NK-92 treated with Interleukin-12 subunit alpha and Interleukin-12 subunit beta, amount 100 ng/mL, for 24 hours (cell line): ENCODE measurements at regions not wholly inside any gene's neighbourhood (a gene's known extent, or its start where the extent isn't known, plus 50 kb on each side); places are given as distances from the start of the nearest gene placed in this dataset.

Experiments used
- DNase-seq: peaks from one replicate; lab custom pipeline; 2025; lab: John Stamatoyannopoulos, UW

DNA sequence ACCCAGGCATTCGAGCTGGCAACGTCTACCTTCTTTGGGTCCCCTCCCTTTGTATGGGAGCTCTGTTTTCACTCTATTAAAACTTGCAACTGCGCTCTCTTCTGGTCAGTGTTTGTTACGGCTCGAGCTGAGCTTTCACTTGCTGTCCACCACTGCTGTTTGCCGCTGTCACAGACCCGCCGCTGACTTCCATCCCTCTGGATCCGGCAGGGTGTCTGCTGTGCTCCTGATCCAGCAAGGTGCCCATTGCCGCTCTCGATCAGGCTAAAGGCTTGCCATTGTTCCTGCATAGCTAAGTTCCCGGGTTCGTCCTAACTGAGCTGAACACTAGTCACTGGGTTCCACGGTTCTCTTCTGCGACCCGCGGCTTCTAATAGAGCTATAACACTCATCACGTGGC lies 183.5 kb upstream of the GALNTL6 start:
- DNase-seq = no peak

DNA sequence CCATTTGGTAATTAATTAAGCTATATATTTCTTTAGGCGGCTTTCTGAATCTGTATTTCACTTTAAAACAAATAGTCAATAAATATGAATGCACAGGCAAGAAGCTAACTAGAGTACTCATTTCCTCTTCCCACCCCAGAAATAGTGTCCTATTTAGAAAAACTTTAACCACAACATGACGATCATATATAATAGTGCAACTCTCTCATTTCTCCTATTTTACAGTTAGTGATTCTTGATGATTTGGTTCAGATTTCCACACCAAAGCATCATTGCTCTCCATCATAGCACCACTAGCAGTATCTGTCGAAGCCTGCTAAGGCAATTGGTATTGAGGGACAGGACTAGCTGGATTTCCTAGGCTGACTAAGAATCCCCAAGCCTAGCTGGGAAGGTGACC lies 184.0 kb upstream of the GALNTL6 start:
- DNase-seq = no peak

DNA sequence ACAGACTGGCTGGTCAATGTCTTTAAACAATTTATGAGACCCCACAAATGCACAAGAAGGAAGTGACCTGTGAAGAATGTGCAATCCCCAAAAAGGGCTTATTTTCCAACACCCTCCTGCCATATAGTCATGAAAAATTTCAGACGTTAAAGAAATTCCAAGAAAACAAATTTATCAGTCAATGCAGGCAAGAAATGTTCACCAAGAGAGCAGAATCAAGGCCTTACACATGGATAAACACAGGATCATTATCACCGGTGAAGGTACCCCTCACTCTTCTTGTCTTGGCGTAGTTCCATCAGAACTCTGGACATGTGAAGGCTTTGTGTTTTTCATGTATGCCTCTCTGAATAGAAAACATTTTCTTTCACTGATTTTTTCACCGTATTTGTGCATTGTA lies 186.7 kb upstream of the GALNTL6 start:
- no peak for DNase-seq

DNA sequence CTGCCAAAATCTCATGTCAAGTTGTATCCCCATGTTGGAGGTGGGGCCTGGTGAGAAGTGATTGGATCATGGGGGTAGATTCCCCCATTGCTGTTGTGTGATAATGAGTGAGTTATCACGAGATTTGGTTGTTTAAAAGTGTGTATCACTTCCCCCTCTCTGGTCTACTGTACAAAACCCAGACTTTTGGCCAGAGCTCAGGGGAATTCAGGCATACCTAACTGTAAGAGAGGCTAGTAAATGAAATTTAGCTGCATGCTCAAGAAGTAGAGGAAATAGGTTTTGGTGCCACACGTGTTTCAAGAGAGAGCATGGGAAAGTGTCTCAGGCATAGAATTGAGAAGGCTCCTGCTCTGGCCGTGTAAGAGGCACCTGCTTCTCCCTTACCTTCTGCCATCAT lies 190.5 kb upstream of the GALNTL6 start:
- DNase-seq = no peak

DNA sequence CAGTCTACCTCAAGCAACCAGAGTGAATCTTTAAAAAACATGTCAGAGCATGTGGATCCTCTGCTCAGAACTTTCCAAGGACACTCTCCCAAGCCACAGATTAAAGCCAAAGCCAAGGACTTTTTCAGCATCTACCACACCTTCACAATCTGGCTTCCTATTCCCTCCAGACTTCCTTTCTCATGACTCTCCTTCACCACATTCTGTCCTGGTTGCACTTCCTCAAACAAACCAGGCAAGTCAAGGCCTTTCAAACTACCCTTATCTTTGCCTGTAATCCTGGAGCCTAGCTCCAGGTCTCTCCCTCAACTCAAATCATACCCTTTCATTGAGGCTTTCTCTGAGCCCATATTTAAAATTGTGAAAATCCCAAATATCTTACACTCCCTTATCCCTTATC lies 191.6 kb upstream of the GALNTL6 start:
- no peak for DNase-seq

DNA sequence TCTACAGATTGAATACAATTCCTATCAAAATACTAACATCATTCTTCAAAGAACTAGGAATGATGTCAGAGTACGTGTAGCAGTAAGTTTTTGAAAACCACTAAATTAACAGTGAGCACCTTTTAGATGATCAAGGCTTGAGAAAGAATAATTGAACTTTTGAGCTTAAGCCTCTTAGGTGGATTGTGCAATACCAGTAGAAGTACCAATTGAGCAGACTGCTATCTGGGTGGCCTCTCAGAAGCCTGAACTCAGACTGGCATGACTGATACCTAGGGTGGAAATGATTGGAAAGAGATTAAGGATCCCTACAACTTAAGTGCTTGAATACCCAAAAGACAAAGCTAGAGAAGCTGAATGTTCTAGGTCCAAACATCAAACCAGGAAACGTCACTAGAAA lies 200.3 kb upstream of the GALNTL6 start:
- no peak for DNase-seq

DNA sequence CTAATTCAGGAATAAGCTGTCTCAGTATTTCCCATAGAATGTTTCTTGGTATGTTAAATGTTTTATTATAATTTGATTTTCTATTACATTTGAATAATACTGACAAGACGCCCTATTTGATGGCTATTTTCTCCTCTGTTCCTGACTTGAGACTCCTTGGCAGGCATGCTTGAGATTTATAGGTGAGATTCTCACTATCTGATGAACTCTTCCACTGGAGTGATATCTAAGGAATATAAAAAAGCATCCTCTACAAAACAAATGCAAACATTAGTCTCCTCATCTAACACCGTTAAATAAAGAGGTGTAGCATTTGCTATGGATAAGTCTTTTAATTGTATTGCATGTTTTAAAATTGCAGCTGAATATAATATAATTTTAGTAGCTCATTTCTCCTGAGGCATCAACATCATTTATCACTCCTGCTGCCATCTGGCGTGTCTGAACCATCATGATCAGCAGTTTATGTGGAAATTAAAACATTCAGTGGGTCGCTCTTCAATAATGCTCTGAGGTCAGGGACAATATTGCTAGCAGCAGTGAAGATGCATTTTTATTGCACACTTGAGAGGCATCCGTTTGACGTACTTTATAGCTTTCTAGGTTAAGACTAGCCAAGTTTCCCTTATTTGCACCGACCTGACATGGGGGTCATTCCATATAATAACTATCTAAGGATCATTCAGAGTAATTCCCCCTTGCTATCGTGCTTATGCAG lies 210.4 kb upstream of the GALNTL6 start:
- DNase-seq = no peak

DNA sequence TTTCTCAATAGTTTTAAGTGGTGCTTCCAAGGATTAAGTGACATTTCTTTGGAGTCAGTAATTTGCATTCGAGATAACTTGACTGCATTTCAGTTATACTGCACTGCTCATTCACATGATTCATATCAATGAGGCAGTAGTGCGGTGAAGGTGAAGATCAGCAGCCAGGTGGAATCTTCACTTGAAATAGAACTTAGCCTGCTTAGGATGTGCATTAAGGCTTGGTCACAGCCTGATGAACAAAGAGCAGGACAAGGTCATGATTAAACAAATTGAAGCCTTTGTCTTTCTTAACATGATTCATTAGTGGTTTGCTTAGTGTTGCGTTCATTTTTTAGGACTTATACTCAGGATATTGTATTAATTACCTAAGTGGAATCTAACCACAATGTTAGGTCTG lies 212.1 kb upstream of the GALNTL6 start:
- DNase-seq = no peak

DNA sequence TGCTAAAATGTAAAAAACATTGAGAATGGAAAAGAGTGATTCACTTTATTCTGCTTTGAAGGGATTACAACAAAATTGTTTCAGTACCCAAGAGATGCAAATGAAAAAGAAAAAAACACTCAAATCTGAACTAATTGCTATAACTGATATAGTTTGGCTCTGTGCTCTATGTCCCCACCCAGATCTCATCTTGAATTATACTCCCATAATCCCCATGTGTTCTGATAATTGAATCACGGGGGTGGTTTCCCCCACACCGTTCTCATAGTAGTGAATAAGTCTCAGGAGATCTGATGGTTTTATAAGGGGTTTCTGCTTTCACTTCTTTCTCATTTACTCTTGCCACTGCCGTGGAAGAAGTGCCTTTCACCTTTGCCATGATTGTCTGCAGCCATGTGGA lies 213.6 kb upstream of the GALNTL6 start:
- no peak for DNase-seq

DNA sequence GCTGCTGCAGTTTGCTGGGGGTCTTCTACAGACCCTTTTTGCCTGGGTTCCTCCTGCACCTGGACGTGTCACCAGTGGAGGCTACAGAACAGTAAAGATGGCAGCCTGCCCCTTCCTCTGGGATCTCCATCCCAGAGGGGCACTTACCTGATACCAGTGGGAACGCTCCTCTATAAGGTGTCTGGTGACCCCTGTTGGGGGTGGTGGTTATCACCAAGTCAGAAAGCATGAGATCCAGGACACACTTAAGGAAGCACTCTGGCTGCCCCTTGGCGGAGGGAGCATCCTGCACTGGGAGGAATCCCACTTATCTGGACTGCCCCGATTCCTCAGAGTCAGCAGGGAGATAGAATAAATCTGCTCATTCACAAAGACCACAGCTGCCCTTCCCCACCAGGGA lies 218.9 kb upstream of the GALNTL6 start:
- no peak for DNase-seq

DNA sequence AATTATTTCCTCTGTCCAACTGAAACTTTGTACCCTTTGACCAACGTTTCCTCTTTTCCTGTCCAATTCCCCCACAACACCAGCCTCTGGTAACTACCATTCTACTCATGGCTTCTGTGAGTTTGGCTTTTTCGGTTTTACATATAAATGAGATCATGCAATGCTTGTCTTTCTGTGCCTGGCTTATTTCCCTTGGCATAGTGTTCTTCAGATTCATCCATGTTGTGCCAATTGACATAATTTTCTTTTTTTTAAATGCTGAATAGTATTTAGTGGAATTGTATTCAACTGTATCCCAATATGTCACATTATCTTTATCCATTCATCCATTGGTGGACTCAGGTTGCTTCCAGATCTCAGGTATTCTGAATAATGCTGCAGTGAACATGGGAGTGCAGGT lies 222.5 kb upstream of the GALNTL6 start:
- DNase-seq = no peak

DNA sequence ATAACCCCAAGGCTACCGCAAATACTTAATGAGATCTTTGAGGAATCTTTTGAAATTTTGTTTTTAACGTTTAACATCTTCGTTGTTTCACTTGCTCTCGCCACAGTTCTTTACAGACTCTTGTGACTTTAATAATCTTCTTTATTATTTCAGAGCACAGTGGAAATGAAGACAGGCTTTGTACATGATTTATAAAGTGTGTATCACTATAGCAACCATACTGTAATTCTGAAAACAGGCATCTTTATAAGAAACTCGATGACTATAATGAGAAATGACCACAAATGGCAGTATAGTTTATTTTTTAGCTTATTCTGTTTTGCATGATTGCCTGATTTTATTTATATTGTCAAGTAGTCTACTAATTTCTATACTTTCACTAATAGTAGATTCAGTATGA lies 224.4 kb upstream of the GALNTL6 start:
- no peak for DNase-seq

DNA sequence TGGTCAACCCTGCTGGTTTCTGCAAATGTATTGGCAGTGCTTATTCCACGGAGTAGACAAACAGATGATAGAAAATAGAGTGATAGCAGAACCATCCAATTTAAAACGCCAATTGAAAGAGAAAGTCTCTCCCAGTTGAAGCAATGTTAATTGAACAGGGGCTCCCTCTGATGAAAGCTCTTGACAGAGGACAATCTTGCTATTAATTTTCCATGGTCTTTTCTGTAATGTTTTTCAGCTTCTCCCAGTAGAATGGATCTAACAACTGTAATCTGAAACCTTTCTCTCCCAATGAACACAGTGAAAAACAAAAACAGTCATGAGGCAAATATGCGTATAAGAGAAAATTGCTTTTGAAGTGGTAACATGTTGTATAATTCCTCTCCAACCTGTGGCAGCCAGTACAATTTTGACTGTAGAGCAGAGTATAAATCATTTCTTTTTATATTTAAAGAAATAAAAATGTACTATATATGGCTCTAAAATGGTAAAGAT lies 225.1 kb upstream of the GALNTL6 start:
- no peak for DNase-seq

DNA sequence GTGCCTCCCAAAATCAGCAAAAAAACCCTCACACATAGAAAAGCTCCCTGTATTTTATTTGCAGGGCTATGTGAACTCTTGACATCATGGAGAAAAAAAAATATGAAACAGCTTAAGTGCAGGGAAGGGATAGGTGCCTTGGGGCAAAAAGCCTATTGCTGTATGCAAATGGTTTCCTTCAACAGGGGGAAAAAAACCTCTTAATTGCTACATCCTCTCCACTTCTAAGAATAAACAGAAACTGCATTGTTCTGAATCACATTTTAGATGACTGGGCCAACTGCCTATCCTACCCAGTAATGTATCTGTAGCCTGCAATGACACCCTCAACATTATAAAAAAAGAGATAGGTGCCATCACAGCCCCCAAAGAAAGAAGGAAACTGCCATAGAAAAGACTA lies 229.4 kb upstream of the GALNTL6 start:
- DNase-seq = no peak

DNA sequence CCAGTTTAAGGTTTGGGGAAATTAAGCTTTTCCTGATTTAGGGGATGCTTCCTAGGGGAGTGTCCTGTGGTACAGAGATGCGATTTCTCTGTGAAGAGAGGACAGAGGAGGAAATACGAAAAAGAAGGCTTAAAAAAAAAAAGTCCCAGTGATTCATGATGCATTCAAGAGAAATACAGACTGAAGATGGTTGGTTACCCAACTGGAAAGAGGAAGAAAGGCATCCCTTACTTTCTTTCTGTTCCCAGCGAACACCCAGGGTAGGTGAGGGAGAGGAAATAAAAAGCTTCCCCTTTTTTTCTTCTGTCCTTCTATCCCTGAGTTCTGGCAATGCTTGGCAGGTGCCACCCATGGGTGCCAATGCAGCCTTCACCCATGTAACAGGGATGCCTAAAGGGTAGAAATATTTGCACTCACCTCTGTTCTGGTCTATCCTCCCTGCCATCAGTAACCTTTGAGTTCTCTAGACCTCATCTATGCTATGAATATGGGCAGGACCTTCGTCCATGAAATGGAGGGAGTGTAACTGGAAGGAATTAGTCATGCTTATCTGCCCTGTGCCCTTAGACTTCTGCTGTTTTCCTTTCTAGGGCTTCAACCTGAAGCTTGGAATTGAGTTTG lies 230.1 kb upstream of the GALNTL6 start:
- no peak for DNase-seq

DNA sequence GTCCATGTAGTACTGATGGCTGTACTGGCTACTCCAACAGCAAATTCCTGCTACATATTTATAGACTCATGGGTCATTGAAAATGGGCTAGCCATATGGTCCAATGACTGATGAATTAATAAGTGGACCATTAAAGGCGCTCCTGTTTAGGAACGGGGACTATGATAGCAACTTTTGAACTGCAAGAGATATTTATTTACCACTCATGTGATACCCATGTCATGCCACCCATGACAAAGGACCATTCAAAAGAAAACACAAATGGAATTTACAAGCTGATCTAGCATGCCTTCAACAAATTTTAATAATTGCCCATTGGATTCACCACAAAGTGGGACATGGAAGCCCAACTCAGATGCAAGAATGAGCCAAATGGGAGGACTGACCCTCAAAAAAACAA lies 240.0 kb upstream of the GALNTL6 start:
- DNase-seq = no peak

DNA sequence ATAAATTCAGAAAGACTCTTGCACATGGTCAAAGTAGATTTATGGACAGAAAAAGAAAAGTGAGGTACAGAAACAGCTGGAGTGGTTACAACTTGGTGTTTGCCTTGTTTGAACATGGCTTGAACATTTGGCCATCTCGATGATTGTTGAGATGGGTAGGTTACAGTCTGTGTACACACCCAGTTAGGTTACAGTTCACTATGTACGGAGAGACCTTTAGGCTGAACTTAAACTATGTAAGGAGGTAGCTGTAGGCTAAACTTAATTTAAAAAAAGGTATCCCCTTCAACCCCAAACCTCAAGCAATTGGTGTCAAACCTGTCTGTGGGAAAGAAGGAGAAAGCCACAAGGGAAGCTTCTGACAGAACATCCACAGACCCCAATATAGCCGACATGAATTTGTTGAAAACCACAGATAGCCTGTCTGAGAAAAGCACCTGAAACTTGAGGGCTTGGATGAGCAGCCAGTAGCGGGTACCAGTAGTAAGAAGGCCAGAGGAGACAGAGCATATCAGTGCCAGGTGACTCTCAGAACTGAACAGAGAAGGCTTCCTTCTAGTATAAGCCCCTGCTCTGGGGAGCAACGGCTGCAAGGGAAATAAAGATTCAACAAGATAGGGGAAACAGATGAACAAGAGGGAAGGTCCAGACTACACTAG lies 247.9 kb upstream of the GALNTL6 start:
- DNase-seq = no peak

DNA sequence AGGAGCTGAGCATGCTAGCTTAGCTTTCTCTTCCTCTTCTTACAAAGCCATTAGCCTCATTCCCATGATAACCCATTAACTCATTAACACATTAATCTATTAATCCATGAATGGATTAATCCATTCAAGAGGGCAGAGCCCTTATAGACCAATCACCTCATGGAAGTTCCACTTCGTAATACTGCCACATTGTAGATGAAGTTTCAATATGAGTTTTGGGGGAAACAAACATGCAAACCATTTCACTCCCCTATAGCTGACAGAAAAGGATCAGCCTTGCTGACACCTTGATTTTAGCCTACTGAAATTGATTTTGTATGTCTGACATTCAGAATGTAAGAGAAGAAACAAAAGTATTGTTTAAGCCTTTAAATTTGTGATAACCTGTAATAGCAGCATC lies 251.8 kb upstream of the GALNTL6 start:
- no peak for DNase-seq

DNA sequence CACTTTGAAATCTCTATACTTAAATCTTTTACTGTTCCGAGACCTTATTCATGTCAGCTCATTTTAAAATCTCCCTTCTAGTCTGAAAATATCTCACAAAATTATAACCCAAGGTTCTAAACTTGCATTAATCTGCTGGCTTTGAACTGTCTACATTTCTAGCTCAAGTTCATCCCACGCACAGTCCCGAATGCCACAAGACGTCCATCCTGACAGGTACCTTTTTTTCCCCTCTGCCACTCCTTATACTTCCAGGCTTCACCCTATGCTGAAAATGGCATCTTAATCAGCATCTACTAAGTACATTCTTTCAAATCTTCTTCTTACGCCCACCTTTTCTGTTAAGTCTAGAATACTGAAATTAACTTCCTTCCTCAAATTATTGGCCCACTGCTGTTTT lies 259.2 kb upstream of the GALNTL6 start:
- DNase-seq = no peak

DNA sequence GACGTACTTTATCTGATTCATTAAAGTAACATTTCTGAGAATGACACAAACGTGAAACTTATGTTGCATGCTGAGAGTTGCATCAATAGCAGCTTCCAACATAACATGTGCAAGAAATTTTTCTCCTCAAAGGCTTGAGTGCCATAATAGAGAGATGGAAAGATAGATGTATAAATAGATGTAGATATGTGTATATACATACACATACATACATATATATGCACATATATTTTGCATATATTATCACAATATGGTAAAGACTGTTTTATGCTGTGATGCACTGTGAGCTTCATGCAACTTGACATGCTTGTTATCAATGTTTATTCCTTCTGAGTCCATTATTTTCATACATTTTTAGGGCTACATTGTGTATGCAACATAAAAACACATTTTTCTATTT lies 270.6 kb upstream of the GALNTL6 start:
- no peak for DNase-seq

DNA sequence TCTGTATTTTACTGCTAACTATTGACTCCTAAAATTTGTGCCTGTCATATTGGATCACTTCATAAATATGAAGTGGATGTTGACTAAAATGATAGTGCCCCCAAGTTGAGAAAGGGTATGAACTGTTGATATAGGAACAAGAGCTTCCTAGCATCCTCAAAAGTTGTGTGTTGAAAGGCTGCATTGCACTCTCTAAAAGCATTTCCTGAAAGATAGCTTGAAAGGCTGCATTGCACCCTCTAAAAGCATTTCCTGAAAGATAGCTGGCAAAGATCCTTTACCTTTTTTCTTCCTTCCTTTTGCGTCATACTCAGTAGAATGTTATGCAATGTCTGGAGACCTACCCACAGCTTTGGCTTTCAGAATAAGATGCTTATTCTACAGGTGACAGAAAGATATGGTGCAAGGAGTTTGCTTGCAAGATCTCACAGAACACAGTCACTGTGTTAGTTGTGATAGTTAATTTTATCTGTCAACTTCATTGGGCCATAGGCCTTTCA lies 274.6 kb upstream of the GALNTL6 start:
- no peak for DNase-seq

DNA sequence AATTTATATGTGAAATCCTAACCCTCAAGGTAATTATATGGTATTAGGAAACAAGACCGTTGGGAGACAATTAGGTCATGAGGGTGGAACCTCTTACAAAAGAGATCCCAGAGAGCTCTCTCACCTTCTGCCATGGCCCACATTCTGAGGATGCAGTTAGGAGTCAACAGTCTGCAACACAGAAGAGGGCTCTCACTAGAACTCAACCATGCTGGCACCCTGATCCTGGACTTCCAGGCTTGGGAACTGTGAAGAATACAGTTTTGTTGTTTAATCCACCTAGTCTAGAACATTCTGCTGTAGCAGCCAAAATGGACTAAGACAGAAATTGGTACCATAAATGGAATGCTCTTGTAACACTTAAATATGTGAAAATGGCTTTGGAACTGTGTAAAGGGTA lies 278.8 kb upstream of the GALNTL6 start:
- no peak for DNase-seq

DNA sequence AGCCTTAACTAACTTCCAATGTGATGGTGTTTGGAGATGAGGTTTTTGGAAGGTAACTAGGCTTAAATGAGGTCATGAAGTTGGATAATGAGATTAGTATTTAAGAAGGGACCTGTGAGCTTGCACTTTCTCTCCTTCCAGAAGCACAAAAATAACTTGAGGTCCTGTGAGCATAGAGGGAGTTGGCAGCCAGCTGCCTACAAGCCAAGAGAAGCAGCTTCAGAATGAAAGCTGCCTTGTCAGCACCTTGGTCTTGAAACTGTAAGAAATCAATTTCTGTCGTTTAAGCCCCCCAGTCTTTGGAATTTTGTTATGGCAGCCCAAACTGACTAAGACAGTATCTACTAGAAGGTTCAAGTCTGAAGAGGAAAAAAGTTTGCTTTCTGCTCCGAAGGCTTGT lies 280.2 kb upstream of the GALNTL6 start:
- DNase-seq = no peak
